Tibial nerve (tissue), 3 donors: ENCODE measurements at regions not wholly inside any gene's neighbourhood (a gene's known extent, or its start where the extent isn't known, plus 50 kb on each side); places are given as distances from the start of the nearest gene placed in this dataset.

Experiments
- POLR2A ChIP-seq, 2 donors: fragments of 450-650 bp; IDR thresholded peaks; one replicate each; pipeline ENCODE4 v1.6.1; 2017; ENCODE audit warnings: antibody characterized with exemption in 2 of 2, mild to moderate bottlenecking in 2 of 2, moderate library complexity in 2 of 2
- TF ChIP-seq, protein P1 (sequence below), 5 experiments: fragments of 200-600 bp in 3 of 5; fragments of 450-650 bp in 2 of 5; sonication (generic) in 3 of 5; IDR thresholded peaks; one replicate each; pipeline ENCODE4 v1.5.1; 2016 to 2019; ENCODE audit warnings: antibody characterized with exemption in 5 of 5, mild to moderate bottlenecking in 3 of 5, moderate library complexity in 2 of 5

DNA sequence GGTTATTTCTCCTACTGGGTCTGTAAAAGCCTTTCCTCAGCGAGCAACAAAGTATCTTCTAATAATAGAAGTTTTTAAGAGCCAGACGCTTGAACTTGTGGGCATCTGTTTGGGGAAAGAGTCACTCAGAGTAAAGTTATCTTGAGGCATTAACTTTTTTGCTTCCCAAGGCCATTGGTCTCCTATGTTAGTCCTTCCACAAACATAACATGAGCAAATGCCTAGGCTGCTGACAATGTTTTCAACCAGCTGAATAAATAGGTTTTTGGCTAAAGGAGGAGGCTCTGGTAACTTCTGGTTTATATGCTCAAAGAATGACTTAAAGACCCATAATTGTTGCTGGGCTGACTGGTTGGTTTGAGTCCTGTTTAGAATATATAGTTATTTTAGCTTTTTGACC, 213.5 kb upstream of the SYNCRIP start:
- TF ChIP-seq, protein P1, sequence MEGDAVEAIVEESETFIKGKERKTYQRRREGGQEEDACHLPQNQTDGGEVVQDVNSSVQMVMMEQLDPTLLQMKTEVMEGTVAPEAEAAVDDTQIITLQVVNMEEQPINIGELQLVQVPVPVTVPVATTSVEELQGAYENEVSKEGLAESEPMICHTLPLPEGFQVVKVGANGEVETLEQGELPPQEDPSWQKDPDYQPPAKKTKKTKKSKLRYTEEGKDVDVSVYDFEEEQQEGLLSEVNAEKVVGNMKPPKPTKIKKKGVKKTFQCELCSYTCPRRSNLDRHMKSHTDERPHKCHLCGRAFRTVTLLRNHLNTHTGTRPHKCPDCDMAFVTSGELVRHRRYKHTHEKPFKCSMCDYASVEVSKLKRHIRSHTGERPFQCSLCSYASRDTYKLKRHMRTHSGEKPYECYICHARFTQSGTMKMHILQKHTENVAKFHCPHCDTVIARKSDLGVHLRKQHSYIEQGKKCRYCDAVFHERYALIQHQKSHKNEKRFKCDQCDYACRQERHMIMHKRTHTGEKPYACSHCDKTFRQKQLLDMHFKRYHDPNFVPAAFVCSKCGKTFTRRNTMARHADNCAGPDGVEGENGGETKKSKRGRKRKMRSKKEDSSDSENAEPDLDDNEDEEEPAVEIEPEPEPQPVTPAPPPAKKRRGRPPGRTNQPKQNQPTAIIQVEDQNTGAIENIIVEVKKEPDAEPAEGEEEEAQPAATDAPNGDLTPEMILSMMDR (IDR thresholded peaks at IDR 0.05), result no peak
- TF ChIP-seq POLR2A (IDR thresholded peaks at IDR 0.05), result no peak
